ENCODE measurements at regions not wholly inside any gene's neighbourhood (a gene's known extent, or its start where the extent isn't known, plus 50 kb on each side); places are given as distances from the start of the nearest gene placed in this dataset.
A peak's percentile ranks its signal among the peaks of the same experiment; 100 is the strongest.

- DNase-seq (ENCODE audit: low spot score in 2 of 2): no peak
- H3K9me3 Mint-ChIP-seq: peaks cover 0 to 4% of the 10 kb centered on the region in 2 donors
- no peak for ATAC-seq
- no peak overlapping the region for H3K27ac Mint-ChIP-seq
- peaks cover under 1% of the 10 kb centered on the region in 2 donors for H3K36me3 Mint-ChIP-seq
Observed at GRCh38 chr17:36875698-36876293, 61.5 kb upstream of the LHX1 start.

GRCh38 chr17:36876966-36877365, 60.3 kb upstream of the LHX1 start:
- Mint-ChIP-seq H3K36me3 (peaks cover 5 to 8% of the 10 kb centered on the region in 2 donors), H3K9me3 (peaks cover 0 to 9% of the 10 kb centered on the region in 2 donors), H3K27ac (no peak overlapping the region)
- ATAC-seq: no peak
- DNase-seq (ENCODE audit: low spot score in 2 of 2): no peak

- Mint-ChIP-seq H3K36me3 (peaks cover 9 to 15% of the 10 kb centered on the region in 2 donors), H3K9me3 (peaks cover 0 to 12% of the 10 kb centered on the region in 2 donors), H3K27ac (no peak overlapping the region)
- no peak for DNase-seq (ENCODE audit: low spot score in 2 of 2)
- ATAC-seq: no peak
Observed at GRCh38 chr17:36877771-36878170, 59.5 kb upstream of the LHX1 start.

GRCh38 chr17:36878216-36878615, 59.1 kb upstream of the LHX1 start:
- DNase-seq (ENCODE audit: low spot score in 2 of 2) (no peak), ATAC-seq (no peak)
- peaks cover 0 to 12% of the 10 kb centered on the region in 2 donors for H3K9me3 Mint-ChIP-seq
- H3K27ac Mint-ChIP-seq: no peak overlapping the region
- peaks cover 9 to 15% of the 10 kb centered on the region in 2 donors for H3K36me3 Mint-ChIP-seq

GRCh38 chr17:36879027-36879426, 58.2 kb upstream of the LHX1 start:
- ATAC-seq: peak; percentile 38 to 40
- H3K36me3 Mint-ChIP-seq: peaks cover 9 to 15% of the 10 kb centered on the region in 2 donors

GRCh38 chr17:36879624-36880131, 57.6 kb upstream of the LHX1 start:
- Mint-ChIP-seq H3K27ac (no peak overlapping the region), H3K36me3 (peaks cover 9 to 15% of the 10 kb centered on the region in 2 donors), H3K9me3 (peaks cover 0 to 8% of the 10 kb centered on the region in 2 donors)
- DNase-seq (ENCODE audit: low spot score in 2 of 2) (no peak), ATAC-seq (no peak)

More at GRCh38 chr17:36879027-36879426, 58.2 kb upstream of the LHX1 start:
- H3K9me3 Mint-ChIP-seq: peaks cover 0 to 8% of the 10 kb centered on the region in 2 donors
- no peak for DNase-seq (ENCODE audit: low spot score in 2 of 2)
- no peak overlapping the region for H3K27ac Mint-ChIP-seq

GRCh38 chr17:36880268-36880905, 56.9 kb upstream of the LHX1 start:
- Mint-ChIP-seq H3K9me3 (peaks cover 0 to 8% of the 10 kb centered on the region in 2 donors), H3K27ac (no peak overlapping the region), H3K36me3 (peaks cover 11 to 15% of the 10 kb centered on the region in 2 donors)
- ATAC-seq: peak in 1 of 2 donors; percentile 30
- DNase-seq (ENCODE audit: low spot score in 2 of 2): no peak

GRCh38 chr17:36881323-36881722, 56.0 kb upstream of the LHX1 start:
- no peak overlapping the region for H3K27ac Mint-ChIP-seq
- peaks cover 0 to 8% of the 10 kb centered on the region in 2 donors for H3K9me3 Mint-ChIP-seq
- DNase-seq (ENCODE audit: low spot score in 2 of 2): no peak
- ATAC-seq: no peak
- H3K36me3 Mint-ChIP-seq: peaks cover 13 to 15% of the 10 kb centered on the region in 2 donors

GRCh38 chr17:36884495-36885152, 52.7 kb upstream of the LHX1 start:
- Mint-ChIP-seq H3K9me3 (peaks cover 0 to 17% of the 10 kb centered on the region in 2 donors), H3K27ac (no peak overlapping the region)
- DNase-seq (ENCODE audit: low spot score in 2 of 2): no peak

GRCh38 chr17:36885153-36885735, 52.0 kb upstream of the LHX1 start:
- DNase-seq (ENCODE audit: low spot score in 2 of 2) (no peak), ATAC-seq (no peak)
- peaks cover 0 to 17% of the 10 kb centered on the region in 2 donors for H3K9me3 Mint-ChIP-seq
- H3K27ac Mint-ChIP-seq: no peak overlapping the region
- peaks cover 13 to 15% of the 10 kb centered on the region in 2 donors for H3K36me3 Mint-ChIP-seq

More at GRCh38 chr17:36884495-36885152, 52.7 kb upstream of the LHX1 start:
- H3K36me3 Mint-ChIP-seq: peaks cover 13 to 15% of the 10 kb centered on the region in 2 donors
- no peak for ATAC-seq

GRCh38 chr17:36885771-36886377, 51.4 kb upstream of the LHX1 start:
- no peak for DNase-seq (ENCODE audit: low spot score in 2 of 2)
- no peak overlapping the region for H3K27ac Mint-ChIP-seq
- H3K9me3 Mint-ChIP-seq: peaks cover 0 to 17% of the 10 kb centered on the region in 2 donors
- no peak for ATAC-seq
- peaks cover 13 to 14% of the 10 kb centered on the region in 2 donors for H3K36me3 Mint-ChIP-seq
